Peyer's patch (tissue), 4 donors: ENCODE measurements at regions not wholly inside any gene's neighbourhood (a gene's known extent, or its start where the extent isn't known, plus 50 kb on each side); places are given as distances from the start of the nearest gene placed in this dataset.

Experiments used
- CTCF ChIP-seq, 6 experiments: fragments of 450-650 bp in 4 of 6; fragments of 200-600 bp in 2 of 6; sonication (generic) in 1 of 6; IDR thresholded peaks; one replicate each; pipeline ENCODE4 v1.5.1; 2017 to 2019; ENCODE audit warnings: antibody characterized with exemption in 6 of 6, mild to moderate bottlenecking in 3 of 6, moderate library complexity in 1 of 6
- POLR2A ChIP-seq, 2 donors: fragments of 450-650 bp; IDR thresholded peaks; one replicate each; pipeline ENCODE4 v1.5.1; 2017; ENCODE audit warnings: antibody characterized with exemption in 2 of 2, mild to moderate bottlenecking in 2 of 2, moderate library complexity in 2 of 2

- TF ChIP-seq POLR2A (IDR thresholded peaks at IDR 0.05) (no peak), CTCF (IDR thresholded peaks at IDR 0.05) (no peak)
Observed at GRCh38 chr5:3375586-3376311, 219.9 kb upstream of the IRX1 start.
